GM12878 (cell line): ENCODE measurements at regions not wholly inside any gene's neighbourhood (a gene's known extent, or its start where the extent isn't known, plus 50 kb on each side); places are given as distances from the start of the nearest gene placed in this dataset.

Source experiments
- BACH1 ChIP-seq: fragments of 450-650 bp; IDR thresholded peaks from 2 replicates; pipeline ENCODE4 v1.6.1; 2017; ENCODE audit warnings: mild to moderate bottlenecking, borderline replicate concordance
- CBFB ChIP-seq: IDR thresholded peaks from 2 replicates; pipeline ENCODE4 v1.6.1; 2016; ENCODE audit warnings: antibody characterized with exemption, low read depth
- CREM ChIP-seq: IDR thresholded peaks from 2 replicates; pipeline ENCODE4 v1.6.1; 2014; ENCODE audit warnings: antibody characterized with exemption, low read depth
- CTCF ChIP-seq, 3 experiments: IDR thresholded peaks in 2 of 3; conservative IDR thresholded peaks in 1 of 3; 2 replicates each; pipeline ENCODE4 v1.5.1; 2011; ENCODE audit warnings: low read depth in 3 of 3, low read length in 3 of 3, mild to moderate bottlenecking in 3 of 3, control low read depth in 2 of 3, moderate library complexity in 2 of 3, inconsistent platforms in 1 of 3, mixed read lengths in 1 of 3; ENCODE audit not compliant: control insufficient read depth in 2 of 3, insufficient read depth in 1 of 3; ENCODE audit errors: extremely low read depth in 1 of 3
- E2F4 ChIP-seq: IDR thresholded peaks from 2 replicates; pipeline ENCODE4 v1.6.1; 2012; ENCODE audit warnings: low read depth, low read length, improper control_type of control experiment
- EED ChIP-seq: sonication (generic); IDR thresholded peaks from 2 replicates; pipeline ENCODE4 v1.6.1; 2016; ENCODE audit warnings: antibody characterized with exemption, low read depth
- MYC ChIP-seq: IDR thresholded peaks from 2 replicates; pipeline ENCODE4 v1.6.1; 2011; ENCODE audit warnings: mild to moderate bottlenecking, low read length, moderate library complexity, inconsistent platforms; ENCODE audit not compliant: insufficient read depth, insufficient replicate concordance, insufficient read length, severe bottlenecking

- no peak for TF ChIP-seq BACH1
- no peak for TF ChIP-seq CBFB
- TF ChIP-seq E2F4: no peak
- TF ChIP-seq MYC: no peak
- no peak for TF ChIP-seq EED
- TF ChIP-seq CTCF (IDR thresholded peaks at IDR 0.05 in 2 of 3, conservative IDR thresholded peaks at IDR 0.05 in 1 of 3; ENCODE audit: control insufficient read depth in 2 of 3, extremely low read depth in 1 of 3, insufficient read depth in 1 of 3, low read depth in 3 of 3, low read length in 3 of 3): no peak
- no peak for TF ChIP-seq CREM
Observed at GRCh38 chr7:67407392-67408071, 410.9 kb downstream of the TYW1 start.
